Vagina (tissue), 2 donors: ENCODE measurements at regions not wholly inside any gene's neighbourhood (a gene's known extent, or its start where the extent isn't known, plus 50 kb on each side); places are given as distances from the start of the nearest gene placed in this dataset.

Experiments
- DNase-seq, 2 donors: peaks; one replicate each; pipeline ENCODE4 v3.0.0-alpha.2; 2017; ENCODE audit errors: extremely low spot score in 2 of 2
- H3K27ac ChIP-seq: fragments of 200-600 bp; sonication (generic); one replicate; pipeline ENCODE4 v1.5.1; 2019
- H3K27me3 ChIP-seq: fragments of 200-600 bp; sonication (generic); one replicate; pipeline ENCODE4 v1.5.1; 2019
- H3K36me3 ChIP-seq, 2 donors: fragments of 200-600 bp; sonication (generic); one replicate each; pipeline ENCODE4 v1.5.1; 2017 to 2019
- H3K4me1 ChIP-seq: fragments of 200-600 bp; sonication (generic); one replicate; pipeline ENCODE4 v1.5.1; 2019
- H3K4me3 ChIP-seq, 2 donors: fragments of 200-600 bp; sonication (generic); 1 replicate in 1 of 2; 2 replicates in 1 of 2; pipeline ENCODE4 v1.5.1; 2016 to 2019
- H3K9me3 ChIP-seq: fragments of 200-600 bp; sonication (generic); one replicate; pipeline ENCODE4 v1.5.1; 2019
- POLR2A ChIP-seq, 2 donors: fragments of 450-650 bp; IDR thresholded peaks; one replicate each; pipeline ENCODE4 v1.6.1; 2017; ENCODE audit warnings: antibody characterized with exemption in 2 of 2, mild to moderate bottlenecking in 2 of 2, moderate library complexity in 2 of 2
- POLR2AphosphoS5 ChIP-seq, 2 donors: sonication (generic); formaldehyde crosslinking; IDR thresholded peaks; one replicate each; pipeline ENCODE4 v1.9.0; 2017; ENCODE audit warnings: antibody characterized with exemption in 2 of 2, mild to moderate bottlenecking in 2 of 2, low read depth in 1 of 2; ENCODE audit not compliant: insufficient read depth in 1 of 2
- intact Hi-C: fragments of 100-400 bp; cut with DNase I; formaldehyde crosslinking; loops from one replicate; pipeline ENCODE4 v1.15.1; 2023
- TF ChIP-seq, protein P1 (sequence below), 3 experiments: fragments of 450-650 bp in 2 of 3; fragments of 200-600 bp in 1 of 3; sonication (generic) in 1 of 3; IDR thresholded peaks; one replicate each; pipeline ENCODE4 v1.5.1; 2017 to 2019; ENCODE audit warnings: antibody characterized with exemption in 3 of 3, mild to moderate bottlenecking in 2 of 3, moderate library complexity in 2 of 3

DNA sequence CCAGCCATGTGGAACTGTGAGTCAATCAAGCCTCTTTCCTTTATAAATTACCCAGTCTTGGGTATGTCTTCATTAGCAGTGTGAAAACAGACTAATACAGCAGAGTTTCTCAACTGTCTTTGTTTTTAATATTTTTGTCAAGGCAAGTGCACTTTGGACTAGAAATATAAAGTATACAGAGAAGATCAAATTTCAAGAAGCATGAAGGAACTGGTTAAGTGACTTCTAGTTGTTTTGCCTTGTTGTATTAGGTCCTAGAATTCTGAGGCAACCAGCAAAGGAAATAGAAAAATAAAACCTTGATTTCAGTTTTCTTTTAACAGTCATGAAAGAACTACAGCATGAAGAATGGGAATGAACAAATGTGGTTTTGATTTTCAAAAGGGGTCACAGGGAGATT is 131.1 kb upstream of the PTGFR start:
- Histone ChIP-seq H3K36me3 (no peaks in the 10 kb centered on the region), H3K27me3 (no peaks in the 10 kb centered on the region), H3K4me1 (no peaks in the 10 kb centered on the region), H3K4me3 (no peak overlapping the region), H3K27ac (no peak overlapping the region), H3K9me3 (no peaks in the 10 kb centered on the region)
- DNase-seq, result no peak
- TF ChIP-seq, protein P1, sequence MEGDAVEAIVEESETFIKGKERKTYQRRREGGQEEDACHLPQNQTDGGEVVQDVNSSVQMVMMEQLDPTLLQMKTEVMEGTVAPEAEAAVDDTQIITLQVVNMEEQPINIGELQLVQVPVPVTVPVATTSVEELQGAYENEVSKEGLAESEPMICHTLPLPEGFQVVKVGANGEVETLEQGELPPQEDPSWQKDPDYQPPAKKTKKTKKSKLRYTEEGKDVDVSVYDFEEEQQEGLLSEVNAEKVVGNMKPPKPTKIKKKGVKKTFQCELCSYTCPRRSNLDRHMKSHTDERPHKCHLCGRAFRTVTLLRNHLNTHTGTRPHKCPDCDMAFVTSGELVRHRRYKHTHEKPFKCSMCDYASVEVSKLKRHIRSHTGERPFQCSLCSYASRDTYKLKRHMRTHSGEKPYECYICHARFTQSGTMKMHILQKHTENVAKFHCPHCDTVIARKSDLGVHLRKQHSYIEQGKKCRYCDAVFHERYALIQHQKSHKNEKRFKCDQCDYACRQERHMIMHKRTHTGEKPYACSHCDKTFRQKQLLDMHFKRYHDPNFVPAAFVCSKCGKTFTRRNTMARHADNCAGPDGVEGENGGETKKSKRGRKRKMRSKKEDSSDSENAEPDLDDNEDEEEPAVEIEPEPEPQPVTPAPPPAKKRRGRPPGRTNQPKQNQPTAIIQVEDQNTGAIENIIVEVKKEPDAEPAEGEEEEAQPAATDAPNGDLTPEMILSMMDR (IDR thresholded peaks at IDR 0.05), result no peak
- TF ChIP-seq POLR2AphosphoS5 (IDR thresholded peaks at IDR 0.05; ENCODE audit: insufficient read depth in 1 of 2, low read depth in 1 of 2) (no peak), POLR2A (IDR thresholded peaks at IDR 0.05) (no peak)
- intact Hi-C loops, result no loop called here

DNA sequence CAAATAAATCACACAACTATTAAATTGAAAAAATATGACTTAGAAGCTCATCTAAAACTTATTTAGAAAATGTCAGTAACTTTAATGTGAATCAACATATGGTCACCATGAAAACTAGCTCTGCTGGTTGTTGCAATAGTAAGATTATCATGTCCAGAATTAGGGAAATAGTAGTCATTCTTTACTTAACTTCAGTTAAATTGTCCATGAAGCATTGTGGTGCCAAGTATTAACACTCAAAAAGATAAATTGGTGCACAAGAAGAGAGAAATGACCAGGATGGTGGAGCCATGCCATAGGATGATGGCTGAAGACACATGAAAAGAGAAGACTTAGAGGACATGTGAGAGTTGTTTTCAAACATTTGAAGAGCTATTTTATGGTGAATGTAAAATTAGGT is 130.2 kb upstream of the PTGFR start:
- H3K9me3 ChIP-seq, result no peaks in the 10 kb centered on the region
- TF ChIP-seq POLR2A (IDR thresholded peaks at IDR 0.05) (no peak), POLR2AphosphoS5 (IDR thresholded peaks at IDR 0.05; ENCODE audit: insufficient read depth in 1 of 2, low read depth in 1 of 2) (no peak)
- TF ChIP-seq, protein P1 (IDR thresholded peaks at IDR 0.05), result no peak
- H3K4me3 ChIP-seq, result no peak overlapping the region
- no peaks in the 10 kb centered on the region for H3K27me3 ChIP-seq
- H3K27ac ChIP-seq, result no peak overlapping the region
- intact Hi-C loops, result no loop called here
- H3K4me1 ChIP-seq, result no peaks in the 10 kb centered on the region
- H3K36me3 ChIP-seq, result no peaks in the 10 kb centered on the region
- no peak for DNase-seq

DNA sequence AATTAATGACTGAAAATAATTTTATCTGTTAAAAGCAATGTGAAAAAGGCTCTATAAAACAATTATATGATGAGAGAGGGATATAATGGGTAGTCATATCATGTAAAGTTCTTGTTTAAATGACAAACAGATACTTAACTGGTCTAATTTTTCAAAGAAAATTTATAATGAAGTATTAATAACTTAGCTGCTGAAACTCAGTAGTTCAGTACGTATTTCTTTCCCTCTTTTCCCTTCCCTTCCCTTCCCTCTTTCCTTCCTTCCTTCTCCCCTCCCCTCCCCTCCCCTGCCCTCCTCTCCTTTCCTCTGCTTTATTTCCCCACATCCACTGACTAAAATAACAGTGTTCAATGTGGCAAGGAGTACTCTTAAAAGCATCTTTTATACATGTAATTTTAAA is 123.1 kb upstream of the PTGFR start:
- Histone ChIP-seq H3K36me3 (no peaks in the 10 kb centered on the region), H3K27ac (no peak overlapping the region), H3K4me1 (no peaks in the 10 kb centered on the region), H3K4me3 (no peak overlapping the region), H3K27me3 (no peaks in the 10 kb centered on the region), H3K9me3 (no peaks in the 10 kb centered on the region)
- TF ChIP-seq POLR2AphosphoS5 (IDR thresholded peaks at IDR 0.05; ENCODE audit: insufficient read depth in 1 of 2, low read depth in 1 of 2) (no peak), POLR2A (IDR thresholded peaks at IDR 0.05) (no peak)
- TF ChIP-seq, protein P1 (IDR thresholded peaks at IDR 0.05), result no peak
- intact Hi-C loops, result no loop called here
- DNase-seq, result no peak

DNA sequence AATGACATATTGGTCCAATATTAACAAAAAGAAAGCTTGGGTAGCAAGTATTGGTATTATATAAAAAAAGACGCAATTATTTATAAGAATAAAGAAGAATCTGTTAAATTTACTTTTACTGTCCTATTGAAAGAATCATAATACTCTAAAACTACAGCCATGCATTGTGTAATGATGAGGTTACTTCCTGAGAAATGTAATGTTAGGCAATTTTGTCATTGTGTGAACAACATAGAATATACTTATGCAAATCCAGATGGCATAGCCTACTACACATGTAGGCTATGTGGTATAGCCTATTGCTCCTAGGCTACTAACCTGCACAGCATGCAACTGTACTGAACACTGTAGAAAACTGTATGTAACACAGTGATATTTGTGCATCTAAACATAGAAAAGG is 121.2 kb upstream of the PTGFR start:
- Histone ChIP-seq H3K27ac (no peak overlapping the region), H3K36me3 (no peaks in the 10 kb centered on the region), H3K27me3 (no peaks in the 10 kb centered on the region), H3K4me3 (no peak overlapping the region), H3K4me1 (no peaks in the 10 kb centered on the region), H3K9me3 (no peaks in the 10 kb centered on the region)
- intact Hi-C loops, result no loop called here
- TF ChIP-seq POLR2AphosphoS5 (IDR thresholded peaks at IDR 0.05; ENCODE audit: insufficient read depth in 1 of 2, low read depth in 1 of 2), result no peak
- TF ChIP-seq, protein P1 (IDR thresholded peaks at IDR 0.05), result no peak
- TF ChIP-seq POLR2A (IDR thresholded peaks at IDR 0.05), result no peak
- DNase-seq, result no peak

DNA sequence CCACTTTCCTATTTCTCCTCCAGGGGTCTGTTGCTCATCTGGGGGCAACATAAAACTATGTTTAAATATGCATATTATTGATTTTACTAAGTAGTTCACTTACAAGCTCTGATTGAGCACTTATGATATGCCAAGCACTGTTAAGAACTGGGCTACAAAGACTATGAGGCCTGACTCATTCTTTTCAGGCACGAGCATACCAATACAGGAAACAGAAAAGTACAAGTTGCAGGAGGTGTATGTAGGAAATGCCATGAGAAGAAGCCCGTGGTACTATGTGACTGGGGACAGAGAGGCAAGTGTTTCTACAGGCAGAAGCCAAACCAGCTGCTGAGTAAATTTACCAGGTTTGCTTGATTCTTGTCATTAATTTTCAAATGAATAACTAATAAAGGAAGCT is 120.4 kb upstream of the PTGFR start:
- TF ChIP-seq POLR2A (IDR thresholded peaks at IDR 0.05) (no peak), POLR2AphosphoS5 (IDR thresholded peaks at IDR 0.05; ENCODE audit: insufficient read depth in 1 of 2, low read depth in 1 of 2) (no peak)
- TF ChIP-seq, protein P1 (IDR thresholded peaks at IDR 0.05), result no peak
- intact Hi-C loops, result no loop called here
- DNase-seq, result no peak
- Histone ChIP-seq H3K4me1 (no peaks in the 10 kb centered on the region), H3K4me3 (no peak overlapping the region), H3K9me3 (no peaks in the 10 kb centered on the region), H3K36me3 (no peaks in the 10 kb centered on the region), H3K27me3 (no peaks in the 10 kb centered on the region), H3K27ac (no peak overlapping the region)
